HCT116 (cell line): ENCODE measurements at regions not wholly inside any gene's neighbourhood (a gene's known extent, or its start where the extent isn't known, plus 50 kb on each side); places are given as distances from the start of the nearest gene placed in this dataset.

ENCODE experiments used
- ATAC-seq: fragments of 200-7000 bp; cut with Tn5 transposase; 2 replicates; pipeline ENCODE4 v1.9.1; 2020; ENCODE audit warnings: mild to moderate bottlenecking, moderate library complexity
- BruUV-seq: library from RNA; stranded (reverse); fragments of 400-500 nt; replicated peaks from 2 replicates; lab custom pipeline; 2021; lab: Mats Ljungman, UMichigan
- CTCF ChIA-PET: fragments of 300-600 bp; sonication (Branson Sonifier 250); formaldehyde crosslinking; loops from one replicate; lab custom pipeline; 2021; ENCODE audit warnings: antibody characterized with exemption; lab: Charles Lee
- POLR2A ChIA-PET: fragments of 300-600, 350-600 bp; sonication (Branson Sonifier 250); formaldehyde crosslinking; loops from one replicate; lab custom pipeline; 2021; ENCODE audit warnings: antibody characterized with exemption; lab: Charles Lee
- RAD21 ChIA-PET, 2 experiments: fragments of 300-600 bp; sonication (Branson Sonifier 250); formaldehyde crosslinking; loops; one replicate each; lab custom pipeline; 2023; ENCODE audit warnings: low total read pairs in 2 of 2; ENCODE audit not compliant: uncharacterized antibody in 2 of 2, unreplicated experiment in 2 of 2, low non-redundant PET in 1 of 2; lab: Charles Lee
- DNase-seq: peaks from one replicate; pipeline ENCODE4 v3.0.0-alpha.2; 2010; ENCODE audit warnings: low read depth, low spot score
- H2AFZ ChIP-seq: fragments of 200-600 bp; shearing (Covaris generic), sonication (generic); 2 replicates; pipeline ENCODE4 v1.6.1; 2017; ENCODE audit warnings: low read depth, mixed run types, mixed read lengths, antibody characterized with exemption, low read length; ENCODE audit not compliant: poor library complexity, severe bottlenecking
- H3K27ac ChIP-seq: 2 replicates; pipeline ENCODE4 v1.5.1; 2012; ENCODE audit warnings: low read depth, low read length
- H3K27me3 ChIP-seq: fragments of 200-600 bp; sonication (generic); 2 replicates; pipeline ENCODE4 v1.6.1; 2016; ENCODE audit warnings: mixed run types, low read length, mixed read lengths; ENCODE audit not compliant: insufficient read depth
- H3K36me3 ChIP-seq, 2 experiments: fragments of 200-500 bp in 1 of 2; fragments of 200-600 bp in 1 of 2; sonication (Bioruptor generic) in 1 of 2; sonication (generic) in 1 of 2; 2 replicates each; pipeline versions ENCODE4 v1.5.1 to v1.6.1; 2014 to 2016; ENCODE audit warnings: low read length in 2 of 2, inconsistent platforms in 1 of 2, mixed read lengths in 1 of 2, mixed run types in 1 of 2; ENCODE audit not compliant: insufficient read depth in 2 of 2, control insufficient read depth in 1 of 2
- H3K4me1 ChIP-seq, 2 experiments: fragments of 200-600 bp in 1 of 2; sonication (generic) in 1 of 2; 2 replicates each; pipeline versions ENCODE4 v1.5.1 to v1.6.1; 2012 to 2017; ENCODE audit warnings: low read length in 2 of 2, inconsistent platforms in 1 of 2, mild to moderate bottlenecking in 1 of 2, mixed read lengths in 1 of 2, mixed run types in 1 of 2, moderate library complexity in 1 of 2; ENCODE audit not compliant: insufficient read depth in 2 of 2, control insufficient read depth in 1 of 2
- H3K4me2 ChIP-seq: fragments of 200-600 bp; sonication (generic); 2 replicates; pipeline ENCODE4 v1.6.1; 2017; ENCODE audit warnings: mixed run types, low read length, mixed read lengths
- H3K4me3 ChIP-seq, 2 experiments: fragments of 200-600 bp in 1 of 2; sonication (generic) in 1 of 2; replicated peaks in 1 of 2; 2 replicates each; pipeline ENCODE4 v1.5.1; 2011 to 2016; ENCODE audit warnings: low read length in 2 of 2, control low read depth in 1 of 2, low read depth in 1 of 2, mild to moderate bottlenecking in 1 of 2, mixed read lengths in 1 of 2, mixed run types in 1 of 2
- H3K79me2 ChIP-seq: fragments of 200-600 bp; sonication (generic); 2 replicates; pipeline ENCODE4 v1.6.1; 2017; ENCODE audit warnings: mild to moderate bottlenecking, mixed run types, low read length, moderate library complexity, mixed read lengths; ENCODE audit not compliant: insufficient read depth
- H3K9ac ChIP-seq: fragments of 200-600 bp; sonication (generic); 2 replicates; pipeline ENCODE4 v1.6.1; 2016; ENCODE audit warnings: low read length, mixed read lengths
- H3K9me2 ChIP-seq: fragments of 200-600 bp; sonication (generic), shearing (Covaris generic); 2 replicates; pipeline ENCODE4 v1.6.1; 2017; ENCODE audit warnings: mixed run types, mild to moderate bottlenecking, moderate library complexity; ENCODE audit not compliant: insufficient read depth
- H3K9me3 ChIP-seq, 2 experiments: fragments of 200-500 bp in 1 of 2; fragments of 200-600 bp in 1 of 2; sonication (Bioruptor generic) in 1 of 2; sonication (generic) in 1 of 2; 2 replicates each; pipeline ENCODE4 v1.6.1; 2014 to 2017; ENCODE audit warnings: low read length in 2 of 2, mixed read lengths in 2 of 2, inconsistent platforms in 1 of 2, low read depth in 1 of 2, mild to moderate bottlenecking in 1 of 2, mixed run types in 1 of 2, moderate library complexity in 1 of 2; ENCODE audit not compliant: control insufficient read depth in 1 of 2, insufficient read depth in 1 of 2
- H4K20me1 ChIP-seq: fragments of 200-600 bp; sonication (generic), shearing (Covaris generic); 2 replicates; pipeline ENCODE4 v1.6.1; 2017; ENCODE audit warnings: mixed run types, mild to moderate bottlenecking, moderate library complexity; ENCODE audit not compliant: insufficient read depth
- ATF3 ChIP-seq: IDR thresholded peaks from 2 replicates; pipeline ENCODE4 v1.6.1; 2012
- CEBPB ChIP-seq: IDR thresholded peaks from 2 replicates; pipeline ENCODE4 v1.6.1; 2012; ENCODE audit warnings: low read depth
- ELF1 ChIP-seq: IDR thresholded peaks from 2 replicates; pipeline ENCODE4 v1.6.1; 2012; ENCODE audit warnings: low read depth, borderline replicate concordance
- EZH2 ChIP-seq: fragments of 200-600 bp; sonication (generic); IDR thresholded peaks from 2 replicates; pipeline ENCODE4 v1.6.1; 2017; ENCODE audit warnings: antibody characterized with exemption, mixed run types
- EZH2phosphoT487 ChIP-seq: fragments of 200-600 bp; IDR thresholded peaks from 2 replicates; pipeline ENCODE4 v1.6.1; 2018; ENCODE audit warnings: antibody characterized with exemption, borderline replicate concordance
- FOSL1 ChIP-seq: IDR thresholded peaks from 2 replicates; pipeline ENCODE4 v1.6.1; 2012; ENCODE audit warnings: low read depth
- MAX ChIP-seq: IDR thresholded peaks from 2 replicates; pipeline ENCODE4 v1.6.1; 2012
- SIN3A ChIP-seq: IDR thresholded peaks from 2 replicates; pipeline ENCODE4 v1.6.1; 2012; ENCODE audit warnings: low read depth
- YY1 ChIP-seq: IDR thresholded peaks from 2 replicates; pipeline ENCODE4 v1.6.1; 2011; ENCODE audit warnings: low read length, low read depth, moderate library complexity, mild to moderate bottlenecking; ENCODE audit not compliant: insufficient replicate concordance; ENCODE audit errors: extremely low read depth
- ZNF274 ChIP-seq: fragments of 200-500 bp; sonication (Bioruptor generic); IDR thresholded peaks from 2 replicates; pipeline ENCODE4 v1.6.1; 2014; ENCODE audit warnings: mild to moderate bottlenecking, low read depth, low read length, inconsistent platforms
- intact Hi-C: fragments of 100-400 bp; cut with micrococcal nuclease; formaldehyde crosslinking; loops from 2 replicates; pipeline ENCODE4 v1.10.0; 2022
- TF ChIP-seq, protein P1 (sequence below): IDR thresholded peaks from 2 replicates; pipeline ENCODE4 v1.6.1; 2012; ENCODE audit warnings: low read depth
- TF ChIP-seq, protein P2 (sequence below): IDR thresholded peaks from 2 replicates; pipeline ENCODE4 v1.6.1; 2011; ENCODE audit warnings: mild to moderate bottlenecking, low read length, moderate library complexity; ENCODE audit not compliant: insufficient replicate concordance; ENCODE audit errors: extremely low read depth

- Histone ChIP-seq H3K9me2 (no peaks in the 10 kb centered on the region), H3K9ac (no peak overlapping the region), H3K9me3 (no peaks in the 10 kb centered on the region), H3K27ac (no peak overlapping the region), H2AFZ (no peak overlapping the region), H3K36me3 (no peaks in the 10 kb centered on the region), H3K79me2 (no peaks in the 10 kb centered on the region), H3K4me1 (no peaks in the 10 kb centered on the region), H4K20me1 (no peaks in the 10 kb centered on the region), H3K4me3 (no peak overlapping the region), H3K4me2 (no peak overlapping the region), H3K27me3 (no peaks in the 10 kb centered on the region)
- ChIA-PET CTCF (no interaction called here), RAD21 (no interaction called here), POLR2A (no interaction called here)
- intact Hi-C loops, result no loop called here
- no peak for ATAC-seq
- no peak for DNase-seq
- TF ChIP-seq ELF1 (no peak), MAX (no peak), SIN3A (no peak)
- TF ChIP-seq, protein P1, sequence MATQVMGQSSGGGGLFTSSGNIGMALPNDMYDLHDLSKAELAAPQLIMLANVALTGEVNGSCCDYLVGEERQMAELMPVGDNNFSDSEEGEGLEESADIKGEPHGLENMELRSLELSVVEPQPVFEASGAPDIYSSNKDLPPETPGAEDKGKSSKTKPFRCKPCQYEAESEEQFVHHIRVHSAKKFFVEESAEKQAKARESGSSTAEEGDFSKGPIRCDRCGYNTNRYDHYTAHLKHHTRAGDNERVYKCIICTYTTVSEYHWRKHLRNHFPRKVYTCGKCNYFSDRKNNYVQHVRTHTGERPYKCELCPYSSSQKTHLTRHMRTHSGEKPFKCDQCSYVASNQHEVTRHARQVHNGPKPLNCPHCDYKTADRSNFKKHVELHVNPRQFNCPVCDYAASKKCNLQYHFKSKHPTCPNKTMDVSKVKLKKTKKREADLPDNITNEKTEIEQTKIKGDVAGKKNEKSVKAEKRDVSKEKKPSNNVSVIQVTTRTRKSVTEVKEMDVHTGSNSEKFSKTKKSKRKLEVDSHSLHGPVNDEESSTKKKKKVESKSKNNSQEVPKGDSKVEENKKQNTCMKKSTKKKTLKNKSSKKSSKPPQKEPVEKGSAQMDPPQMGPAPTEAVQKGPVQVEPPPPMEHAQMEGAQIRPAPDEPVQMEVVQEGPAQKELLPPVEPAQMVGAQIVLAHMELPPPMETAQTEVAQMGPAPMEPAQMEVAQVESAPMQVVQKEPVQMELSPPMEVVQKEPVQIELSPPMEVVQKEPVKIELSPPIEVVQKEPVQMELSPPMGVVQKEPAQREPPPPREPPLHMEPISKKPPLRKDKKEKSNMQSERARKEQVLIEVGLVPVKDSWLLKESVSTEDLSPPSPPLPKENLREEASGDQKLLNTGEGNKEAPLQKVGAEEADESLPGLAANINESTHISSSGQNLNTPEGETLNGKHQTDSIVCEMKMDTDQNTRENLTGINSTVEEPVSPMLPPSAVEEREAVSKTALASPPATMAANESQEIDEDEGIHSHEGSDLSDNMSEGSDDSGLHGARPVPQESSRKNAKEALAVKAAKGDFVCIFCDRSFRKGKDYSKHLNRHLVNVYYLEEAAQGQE, result no peak
- no TSS peak for BruUV-seq
Observed at GRCh38 chr9:2289263-2289662, 274.1 kb downstream of the SMARCA2 start.

GRCh38 chr9:2290382-2290781 lies 275.2 kb downstream of the SMARCA2 start:
- DNase-seq, result no peak
- Histone ChIP-seq H3K27me3 (no peaks in the 10 kb centered on the region), H3K27ac (no peak overlapping the region), H3K9me2 (no peaks in the 10 kb centered on the region), H3K9ac (no peak overlapping the region), H3K4me3 (no peak overlapping the region), H4K20me1 (no peaks in the 10 kb centered on the region), H2AFZ (no peak overlapping the region), H3K36me3 (no peaks in the 10 kb centered on the region), H3K9me3 (no peaks in the 10 kb centered on the region), H3K4me1 (no peaks in the 10 kb centered on the region), H3K4me2 (no peak overlapping the region), H3K79me2 (no peaks in the 10 kb centered on the region)
- ATAC-seq, result no peak
- RAD21 ChIA-PET, result no interaction called here
- POLR2A ChIA-PET, result no interaction called here
- CTCF ChIA-PET, result no interaction called here
- intact Hi-C loops, result no loop called here
- no TSS peak for BruUV-seq
- no peak for TF ChIP-seq ZNF274
- no peak for TF ChIP-seq EZH2
- no peak for TF ChIP-seq EZH2phosphoT487
- no peak for TF ChIP-seq FOSL1
- no peak for TF ChIP-seq YY1
- TF ChIP-seq, protein P2, sequence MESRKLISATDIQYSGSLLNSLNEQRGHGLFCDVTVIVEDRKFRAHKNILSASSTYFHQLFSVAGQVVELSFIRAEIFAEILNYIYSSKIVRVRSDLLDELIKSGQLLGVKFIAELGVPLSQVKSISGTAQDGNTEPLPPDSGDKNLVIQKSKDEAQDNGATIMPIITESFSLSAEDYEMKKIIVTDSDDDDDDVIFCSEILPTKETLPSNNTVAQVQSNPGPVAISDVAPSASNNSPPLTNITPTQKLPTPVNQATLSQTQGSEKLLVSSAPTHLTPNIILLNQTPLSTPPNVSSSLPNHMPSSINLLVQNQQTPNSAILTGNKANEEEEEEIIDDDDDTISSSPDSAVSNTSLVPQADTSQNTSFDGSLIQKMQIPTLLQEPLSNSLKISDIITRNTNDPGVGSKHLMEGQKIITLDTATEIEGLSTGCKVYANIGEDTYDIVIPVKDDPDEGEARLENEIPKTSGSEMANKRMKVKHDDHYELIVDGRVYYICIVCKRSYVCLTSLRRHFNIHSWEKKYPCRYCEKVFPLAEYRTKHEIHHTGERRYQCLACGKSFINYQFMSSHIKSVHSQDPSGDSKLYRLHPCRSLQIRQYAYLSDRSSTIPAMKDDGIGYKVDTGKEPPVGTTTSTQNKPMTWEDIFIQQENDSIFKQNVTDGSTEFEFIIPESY, result no peak
- TF ChIP-seq ATF3, result no peak
- no peak for TF ChIP-seq CEBPB
- no peak for TF ChIP-seq SIN3A
